DOHH2 (cell line): ENCODE measurements at regions not wholly inside any gene's neighbourhood (a gene's known extent, or its start where the extent isn't known, plus 50 kb on each side); places are given as distances from the start of the nearest gene placed in this dataset.

Experiments
- H3F3A ChIP-seq: fragments of 200-600 bp; sonication (generic), shearing (Covaris generic); 2 replicates; pipeline ENCODE4 v1.6.0; 2016; ENCODE audit warnings: antibody characterized with exemption, mild to moderate bottlenecking; ENCODE audit not compliant: control insufficient read depth, insufficient read depth
- H3K27ac ChIP-seq: fragments of 200-600 bp; sonication (generic); 2 replicates; pipeline ENCODE4 v1.5.1; 2014; ENCODE audit warnings: low read depth, mild to moderate bottlenecking, low read length, moderate library complexity
- H3K27me3 ChIP-seq: fragments of 200-600 bp; sonication (generic); 2 replicates; pipeline ENCODE4 v1.6.1; 2014; ENCODE audit warnings: mild to moderate bottlenecking, low read length, mixed read lengths; ENCODE audit not compliant: control insufficient read depth
- H3K36me3 ChIP-seq: fragments of 200-600 bp; sonication (generic); 2 replicates; pipeline ENCODE4 v1.6.1; 2014; ENCODE audit warnings: mild to moderate bottlenecking, low read length, moderate library complexity, mixed read lengths; ENCODE audit not compliant: control insufficient read depth
- H3K4me1 ChIP-seq: fragments of 200-600 bp; sonication (generic); 2 replicates; pipeline ENCODE4 v1.6.1; 2014; ENCODE audit warnings: mild to moderate bottlenecking, low read length, mixed read lengths; ENCODE audit not compliant: control insufficient read depth
- H3K4me2 ChIP-seq: fragments of 200-600 bp; sonication (generic); 2 replicates; pipeline ENCODE4 v1.6.0; 2014; ENCODE audit warnings: mild to moderate bottlenecking, low read length, moderate library complexity
- H3K4me3 ChIP-seq: fragments of 200-600 bp; sonication (generic); 2 replicates; pipeline ENCODE4 v1.5.1; 2014; ENCODE audit warnings: mild to moderate bottlenecking, low read length, mixed read lengths
- H3K79me2 ChIP-seq: fragments of 200-600 bp; sonication (generic); 2 replicates; pipeline ENCODE4 v1.6.1; 2014; ENCODE audit warnings: mild to moderate bottlenecking, low read length, mixed read lengths; ENCODE audit not compliant: control insufficient read depth
- H3K9me2 ChIP-seq: fragments of 200-600 bp; sonication (generic); replicated peaks from 2 replicates; pipeline ENCODE4 v1.6.1; 2014; ENCODE audit warnings: mild to moderate bottlenecking, low read length, mixed read lengths; ENCODE audit not compliant: control insufficient read depth
- H3K9me3 ChIP-seq: fragments of 200-600 bp; sonication (generic); 2 replicates; pipeline ENCODE4 v1.6.1; 2014; ENCODE audit warnings: antibody characterized with exemption, low read length, mixed read lengths; ENCODE audit not compliant: control insufficient read depth, insufficient read depth
- H4K20me1 ChIP-seq: fragments of 200-600 bp; sonication (generic); 2 replicates; pipeline ENCODE4 v1.6.0; 2014; ENCODE audit warnings: low read depth, mild to moderate bottlenecking, antibody characterized with exemption, low read length, moderate library complexity; ENCODE audit not compliant: control insufficient read depth, insufficient read depth
- CTCF ChIP-seq: fragments of 200-600 bp; sonication (generic); IDR thresholded peaks from one replicate; pipeline ENCODE4 v1.5.1; 2014; ENCODE audit warnings: antibody characterized with exemption, mild to moderate bottlenecking, low read depth, low read length; ENCODE audit not compliant: poor library complexity, severe bottlenecking
- EZH2phosphoT487 ChIP-seq: fragments of 200-600 bp; sonication (generic); IDR thresholded peaks from 2 replicates; pipeline ENCODE4 v1.6.1; 2017; ENCODE audit warnings: borderline replicate concordance, mild to moderate bottlenecking, antibody characterized with exemption, low read length, moderate library complexity, mixed read lengths

- no peaks in the 10 kb centered on the region for H4K20me1 ChIP-seq
- H3K4me2 ChIP-seq = no peak overlapping the region
- no peaks in the 10 kb centered on the region for H3F3A ChIP-seq
- no peak overlapping the region for H3K4me3 ChIP-seq
- no peaks in the 10 kb centered on the region for H3K27me3 ChIP-seq
- H3K79me2 ChIP-seq = no peaks in the 10 kb centered on the region
- H3K9me3 ChIP-seq = no peaks in the 10 kb centered on the region
- H3K27ac ChIP-seq = no peak overlapping the region
- H3K36me3 ChIP-seq = no peaks in the 10 kb centered on the region
- no peaks in the 10 kb centered on the region for H3K9me2 ChIP-seq
- no peak for TF ChIP-seq EZH2phosphoT487
- no peak for TF ChIP-seq CTCF
- H3K4me1 ChIP-seq = no peaks in the 10 kb centered on the region
These were observed 272.3 kb upstream of the EPHA4 start for GRCh38 chr2:221844212-221845020.

GRCh38 chr2:221836095-221836494 is 264.0 kb upstream of the EPHA4 start:
- Histone ChIP-seq H3K4me2 (no peak overlapping the region), H3K4me3 (no peak overlapping the region), H3K9me2 (no peaks in the 10 kb centered on the region), H3K9me3 (no peaks in the 10 kb centered on the region), H3F3A (no peaks in the 10 kb centered on the region), H3K27ac (no peak overlapping the region), H3K36me3 (no peaks in the 10 kb centered on the region), H3K79me2 (no peaks in the 10 kb centered on the region), H3K27me3 (no peaks in the 10 kb centered on the region), H4K20me1 (no peaks in the 10 kb centered on the region), H3K4me1 (no peaks in the 10 kb centered on the region)
- no peak for TF ChIP-seq EZH2phosphoT487
- TF ChIP-seq CTCF = no peak

GRCh38 chr2:221833966-221834365 is 261.9 kb upstream of the EPHA4 start:
- Histone ChIP-seq H3K36me3 (no peaks in the 10 kb centered on the region), H3K27ac (no peak overlapping the region), H3K27me3 (no peaks in the 10 kb centered on the region), H3K9me2 (no peaks in the 10 kb centered on the region), H3K4me2 (no peak overlapping the region), H3K4me3 (no peak overlapping the region), H4K20me1 (no peaks in the 10 kb centered on the region), H3K4me1 (no peaks in the 10 kb centered on the region), H3F3A (no peaks in the 10 kb centered on the region), H3K79me2 (no peaks in the 10 kb centered on the region), H3K9me3 (no peaks in the 10 kb centered on the region)
- no peak for TF ChIP-seq EZH2phosphoT487
- TF ChIP-seq CTCF = no peak
